AG09319 (cell line): ENCODE measurements at regions not wholly inside any gene's neighbourhood (a gene's known extent, or its start where the extent isn't known, plus 50 kb on each side); places are given as distances from the start of the nearest gene placed in this dataset.

Source experiments
- DNase-seq: peaks from one replicate; pipeline ENCODE4 v3.0.0-alpha.2; 2010; ENCODE audit warnings: low read depth; ENCODE audit errors: extremely low read depth
- TF ChIP-seq, protein P1 (sequence below): IDR thresholded peaks from 2 replicates; pipeline ENCODE4 v1.5.1; 2011; ENCODE audit warnings: low read depth, mild to moderate bottlenecking, inconsistent platforms, low read length, moderate library complexity

DNA sequence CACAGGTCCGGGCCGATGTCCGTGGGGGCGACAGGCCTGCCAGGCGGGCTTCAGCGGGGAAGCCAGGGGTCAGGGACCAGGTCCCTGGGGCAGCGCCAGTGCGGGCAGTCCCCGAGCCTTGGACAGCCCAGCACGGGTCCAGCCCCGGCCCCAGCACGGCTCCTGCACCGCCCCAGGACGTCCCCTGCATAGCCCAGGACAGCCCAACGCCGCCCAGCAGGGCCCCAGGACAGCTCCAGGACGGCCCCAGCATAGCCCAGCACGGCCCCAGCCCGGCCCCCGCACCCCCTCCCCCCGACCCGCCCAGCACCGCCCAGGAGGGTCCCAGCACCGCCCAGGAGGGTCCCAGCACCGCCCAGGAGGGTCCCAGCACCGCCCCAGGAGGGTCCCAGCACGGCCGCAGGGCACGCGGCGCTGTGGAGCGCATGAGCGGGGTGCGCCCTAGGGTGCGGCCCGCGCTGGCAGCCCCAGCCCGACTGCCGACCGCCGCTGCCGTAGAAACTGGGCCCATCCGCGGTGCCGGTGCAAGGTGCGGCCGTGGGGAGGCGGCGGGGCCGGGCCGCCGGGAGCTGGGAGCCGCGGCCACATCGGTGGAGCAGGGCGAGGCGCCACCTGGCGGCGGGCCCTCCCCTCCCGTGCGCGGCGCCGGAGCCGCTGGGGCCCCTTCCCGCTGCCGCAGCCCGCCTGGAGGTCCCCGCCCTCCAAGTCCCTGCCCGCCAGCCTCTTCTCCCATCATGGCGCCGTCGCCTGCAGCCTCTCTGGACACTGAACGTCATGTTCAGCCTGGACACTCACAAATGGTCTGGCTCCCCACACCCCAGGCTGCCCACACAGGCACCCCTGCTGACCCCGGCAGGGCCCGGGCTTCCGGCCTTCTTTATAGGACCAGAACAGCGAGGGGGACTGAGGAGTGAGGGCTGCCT, 106.8 kb upstream of the NKX1-1 start:
- DNase-seq, result no peak
- TF ChIP-seq, protein P1, sequence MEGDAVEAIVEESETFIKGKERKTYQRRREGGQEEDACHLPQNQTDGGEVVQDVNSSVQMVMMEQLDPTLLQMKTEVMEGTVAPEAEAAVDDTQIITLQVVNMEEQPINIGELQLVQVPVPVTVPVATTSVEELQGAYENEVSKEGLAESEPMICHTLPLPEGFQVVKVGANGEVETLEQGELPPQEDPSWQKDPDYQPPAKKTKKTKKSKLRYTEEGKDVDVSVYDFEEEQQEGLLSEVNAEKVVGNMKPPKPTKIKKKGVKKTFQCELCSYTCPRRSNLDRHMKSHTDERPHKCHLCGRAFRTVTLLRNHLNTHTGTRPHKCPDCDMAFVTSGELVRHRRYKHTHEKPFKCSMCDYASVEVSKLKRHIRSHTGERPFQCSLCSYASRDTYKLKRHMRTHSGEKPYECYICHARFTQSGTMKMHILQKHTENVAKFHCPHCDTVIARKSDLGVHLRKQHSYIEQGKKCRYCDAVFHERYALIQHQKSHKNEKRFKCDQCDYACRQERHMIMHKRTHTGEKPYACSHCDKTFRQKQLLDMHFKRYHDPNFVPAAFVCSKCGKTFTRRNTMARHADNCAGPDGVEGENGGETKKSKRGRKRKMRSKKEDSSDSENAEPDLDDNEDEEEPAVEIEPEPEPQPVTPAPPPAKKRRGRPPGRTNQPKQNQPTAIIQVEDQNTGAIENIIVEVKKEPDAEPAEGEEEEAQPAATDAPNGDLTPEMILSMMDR, result peak; percentile 11

DNA sequence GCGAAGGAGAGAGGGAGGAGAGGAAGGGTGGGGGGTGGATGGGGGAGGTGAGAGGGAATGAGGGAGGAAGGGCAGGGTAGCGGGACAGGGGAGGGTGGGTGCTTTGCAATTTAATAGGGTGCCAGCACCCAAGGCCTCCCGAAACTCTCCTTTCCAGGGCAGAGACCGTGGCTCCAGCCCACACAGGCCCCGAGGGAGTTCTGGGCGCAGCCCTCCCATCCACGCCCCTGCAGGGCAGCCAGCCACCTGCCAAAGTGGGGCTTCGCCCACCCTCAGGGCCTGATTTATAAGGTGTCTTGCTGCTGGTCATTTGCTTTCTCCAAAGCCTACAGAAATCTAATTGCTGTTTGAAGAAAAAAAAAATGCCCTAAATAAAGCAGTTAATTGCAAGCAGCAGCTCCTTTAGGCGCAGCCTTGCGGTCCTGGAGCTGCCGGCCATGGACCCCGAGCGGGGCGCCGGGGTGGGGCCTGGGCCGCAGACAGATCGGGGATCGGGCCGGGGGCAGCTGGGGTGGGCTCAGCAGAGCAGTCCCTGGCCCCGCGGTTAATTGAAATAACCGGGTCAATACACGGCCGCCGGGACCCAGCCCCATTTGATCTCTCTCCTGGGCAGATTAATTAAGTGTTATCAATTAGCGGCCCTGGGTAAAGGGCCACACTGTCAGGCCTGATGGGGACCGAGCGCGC, 106.0 kb upstream of the NKX1-1 start:
- TF ChIP-seq, protein P1, result no peak

DNA sequence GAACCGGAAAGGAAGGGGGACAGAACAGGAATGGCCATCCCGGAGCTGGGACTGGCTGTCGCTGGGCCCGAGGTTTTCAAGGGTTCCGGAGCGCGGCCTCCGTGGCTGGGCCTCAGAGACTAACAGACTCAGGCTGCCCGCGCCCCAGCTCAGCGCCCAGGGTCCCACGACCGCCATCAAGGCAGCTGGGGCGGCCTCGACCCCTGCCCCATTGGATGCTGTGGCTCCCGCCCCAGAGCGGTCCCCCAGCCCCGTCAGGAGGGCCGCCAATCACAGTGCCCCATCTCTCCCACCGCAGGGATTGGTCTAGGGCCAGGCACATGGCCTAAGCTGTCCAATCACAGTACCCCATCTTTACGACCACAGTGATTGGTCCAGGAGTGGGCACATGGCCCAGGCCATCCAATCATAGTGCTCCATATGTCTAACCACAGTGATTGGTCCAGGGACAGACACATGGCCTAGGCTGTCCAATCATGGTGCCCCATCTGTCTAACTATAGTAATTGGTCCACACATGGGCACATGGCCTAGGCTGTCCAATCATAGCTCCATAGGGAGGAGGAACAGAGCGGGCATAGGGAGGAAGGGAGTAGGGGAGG, 105.3 kb upstream of the NKX1-1 start:
- TF ChIP-seq, protein P1, result no peak
- DNase-seq, result no peak

More for the DNA sequence above, 106.0 kb upstream of the NKX1-1 start:
- DNase-seq, result no peak

DNA sequence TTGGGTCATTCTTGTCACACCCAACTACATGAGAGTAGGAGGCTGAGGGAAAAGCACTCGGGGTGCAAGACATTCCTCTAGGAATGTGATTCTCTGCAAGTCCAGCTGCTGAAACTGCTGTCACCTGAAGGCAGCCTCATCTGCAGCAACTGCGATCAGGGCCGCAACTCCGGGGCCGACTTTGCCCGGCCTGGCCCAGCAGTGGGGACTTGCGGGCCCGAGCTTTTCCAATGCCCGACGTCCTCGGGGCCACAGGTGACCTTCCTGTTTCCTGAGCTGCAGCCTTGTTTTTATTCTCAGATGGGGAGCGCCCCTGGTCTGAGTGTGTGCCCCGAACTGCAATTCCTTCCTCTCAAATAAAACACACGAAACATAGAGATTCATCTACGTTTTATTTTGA, 104.7 kb upstream of the NKX1-1 start:
- TF ChIP-seq, protein P1, result no peak
- no peak for DNase-seq

DNA sequence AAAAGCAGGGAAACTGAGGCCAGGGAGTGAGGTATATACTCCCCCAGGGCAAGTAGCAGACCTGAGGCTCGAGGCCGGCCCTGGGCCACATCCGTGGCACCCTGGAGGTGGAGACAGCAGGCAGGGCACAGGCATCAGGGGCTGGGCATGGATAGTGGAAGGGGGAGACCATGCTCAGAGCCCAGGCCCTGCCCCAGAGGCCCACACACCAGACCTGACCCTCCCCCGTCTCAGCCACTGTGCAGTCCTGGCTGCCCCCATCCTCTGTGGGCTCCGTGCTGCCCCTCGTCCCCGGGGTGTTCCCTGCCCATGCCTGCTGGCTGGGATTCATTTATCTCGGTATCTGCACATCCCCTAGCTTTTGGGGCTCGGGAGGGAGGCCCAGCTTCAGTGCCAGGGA, 103.1 kb upstream of the NKX1-1 start:
- DNase-seq, result no peak
- TF ChIP-seq, protein P1, result no peak

DNA sequence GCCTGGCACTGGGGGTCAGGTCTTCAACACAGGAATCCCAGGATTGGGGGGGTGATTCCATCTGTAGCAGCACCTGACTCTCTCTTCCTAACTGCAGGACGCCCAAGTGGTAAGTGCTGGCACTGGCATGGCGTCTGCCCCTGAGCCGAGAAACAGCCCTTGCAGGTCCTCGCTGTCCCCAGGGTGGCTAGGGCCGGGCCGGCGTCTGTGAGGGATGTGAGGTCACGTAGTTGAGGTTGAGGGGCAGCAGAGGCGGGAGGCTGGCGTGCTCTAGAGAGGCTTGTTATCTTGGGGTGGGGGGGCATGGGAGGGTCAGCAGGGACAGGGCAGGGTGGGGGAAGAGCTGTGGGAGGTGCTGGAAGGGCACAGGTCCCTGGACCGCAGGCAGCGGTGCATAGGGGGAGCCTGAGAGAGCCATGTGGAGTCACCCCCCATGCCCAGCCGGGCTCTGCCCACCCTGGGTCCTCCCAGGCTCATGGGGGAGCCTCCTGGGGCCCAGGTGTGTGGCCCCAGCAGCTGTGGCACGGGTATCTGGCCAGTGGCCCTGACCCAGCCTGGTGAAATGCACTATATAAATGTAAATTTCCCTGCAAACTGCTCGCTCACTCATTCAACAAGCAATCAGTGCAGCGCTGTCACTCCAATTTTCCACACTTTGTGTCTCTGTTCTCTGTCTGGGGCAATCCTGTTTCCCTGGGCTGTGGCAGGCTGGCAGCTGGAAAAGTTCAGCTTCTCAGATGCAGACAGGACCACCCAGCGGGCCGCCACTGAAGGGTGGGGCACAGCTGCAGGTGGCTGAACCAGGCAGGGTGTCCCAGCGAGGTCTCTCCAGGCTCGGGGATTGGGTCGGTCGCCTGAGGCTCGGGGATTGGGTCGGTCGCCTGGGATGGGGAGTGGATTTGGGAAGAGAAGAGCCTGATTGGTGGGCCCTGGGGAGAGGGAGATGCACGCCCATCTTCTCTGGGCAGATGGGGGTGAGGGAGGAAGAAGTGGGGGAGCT, 102.2 kb upstream of the NKX1-1 start:
- TF ChIP-seq, protein P1, result no peak
- no peak for DNase-seq
